Cardiac fibroblast (primary cell): ENCODE measurements at regions not wholly inside any gene's neighbourhood (a gene's known extent, or its start where the extent isn't known, plus 50 kb on each side); places are given as distances from the start of the nearest gene placed in this dataset.

Source experiments
- DNase-seq, 2 donors: peaks; one replicate each; pipeline versions ENCODE4 v3.0.0 to v3.0.0-alpha.2; 2010; ENCODE audit warnings: low read depth in 2 of 2
- H3K4me3 ChIP-seq, 2 donors: replicated peaks in 1 of 2; 1 replicate in 1 of 2; 2 replicates in 1 of 2; pipeline ENCODE4 v1.5.1; 2011; ENCODE audit warnings: low read depth in 2 of 2, low read length in 2 of 2, mild to moderate bottlenecking in 2 of 2, moderate library complexity in 1 of 2
- TF ChIP-seq, protein P1 (sequence below): IDR thresholded peaks from one replicate; pipeline ENCODE4 v1.5.1; 2011; ENCODE audit warnings: low read depth, mild to moderate bottlenecking, low read length, inconsistent platforms

- no peak overlapping the region for H3K4me3 ChIP-seq
- DNase-seq: peak in 1 of 2 donors; percentile 34
- TF ChIP-seq, protein P1, sequence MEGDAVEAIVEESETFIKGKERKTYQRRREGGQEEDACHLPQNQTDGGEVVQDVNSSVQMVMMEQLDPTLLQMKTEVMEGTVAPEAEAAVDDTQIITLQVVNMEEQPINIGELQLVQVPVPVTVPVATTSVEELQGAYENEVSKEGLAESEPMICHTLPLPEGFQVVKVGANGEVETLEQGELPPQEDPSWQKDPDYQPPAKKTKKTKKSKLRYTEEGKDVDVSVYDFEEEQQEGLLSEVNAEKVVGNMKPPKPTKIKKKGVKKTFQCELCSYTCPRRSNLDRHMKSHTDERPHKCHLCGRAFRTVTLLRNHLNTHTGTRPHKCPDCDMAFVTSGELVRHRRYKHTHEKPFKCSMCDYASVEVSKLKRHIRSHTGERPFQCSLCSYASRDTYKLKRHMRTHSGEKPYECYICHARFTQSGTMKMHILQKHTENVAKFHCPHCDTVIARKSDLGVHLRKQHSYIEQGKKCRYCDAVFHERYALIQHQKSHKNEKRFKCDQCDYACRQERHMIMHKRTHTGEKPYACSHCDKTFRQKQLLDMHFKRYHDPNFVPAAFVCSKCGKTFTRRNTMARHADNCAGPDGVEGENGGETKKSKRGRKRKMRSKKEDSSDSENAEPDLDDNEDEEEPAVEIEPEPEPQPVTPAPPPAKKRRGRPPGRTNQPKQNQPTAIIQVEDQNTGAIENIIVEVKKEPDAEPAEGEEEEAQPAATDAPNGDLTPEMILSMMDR: no peak
These were observed 82.6 kb upstream of the PREP start for GRCh38 chr6:105485456-105485855.

DNA sequence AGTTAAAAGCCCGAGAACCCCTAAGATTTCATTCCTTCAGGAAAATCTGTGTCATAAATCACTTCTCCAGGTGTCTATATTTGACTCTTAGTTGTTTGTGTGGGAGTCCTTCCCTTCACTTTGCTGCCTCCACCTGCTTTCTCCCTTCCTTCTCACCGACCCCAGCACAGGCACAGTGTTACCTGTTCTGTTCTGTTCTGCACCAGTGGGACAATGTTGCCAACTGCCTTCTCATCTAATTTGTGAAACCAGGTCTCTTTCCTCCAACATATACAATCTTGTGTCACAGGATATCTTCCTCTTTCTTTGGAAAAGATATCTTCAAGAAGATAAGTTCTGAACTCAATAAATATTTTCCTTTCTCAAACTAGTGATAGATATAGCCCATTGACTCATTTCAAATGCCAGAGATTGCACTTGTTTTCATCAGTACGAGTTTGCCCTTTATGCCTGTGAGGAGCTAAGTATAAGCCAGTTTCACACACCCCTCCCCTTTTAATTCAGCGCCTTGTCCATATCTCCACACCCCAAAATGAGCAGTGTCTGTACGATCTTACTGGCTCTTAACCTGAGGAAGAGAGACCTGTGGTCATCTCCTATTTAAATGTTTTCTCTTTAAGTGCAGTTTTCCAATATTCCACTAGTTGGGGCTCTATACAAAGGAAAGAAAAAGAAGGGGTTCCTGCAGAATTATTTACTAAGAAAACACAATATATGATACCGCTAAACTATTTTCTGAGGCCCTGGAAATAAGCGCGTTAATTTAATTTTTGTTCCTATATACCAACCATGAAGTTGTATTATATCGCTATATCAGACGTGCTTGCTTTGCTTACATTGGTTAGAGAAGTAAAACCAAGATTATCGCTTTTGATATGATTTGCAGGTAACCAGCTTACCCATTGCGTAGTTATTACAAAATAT lies 81.6 kb upstream of the PREP start:
- TF ChIP-seq, protein P1: peak; percentile 88
- peak; percentile 58 to 74 for DNase-seq
- no peak overlapping the region for H3K4me3 ChIP-seq

DNA sequence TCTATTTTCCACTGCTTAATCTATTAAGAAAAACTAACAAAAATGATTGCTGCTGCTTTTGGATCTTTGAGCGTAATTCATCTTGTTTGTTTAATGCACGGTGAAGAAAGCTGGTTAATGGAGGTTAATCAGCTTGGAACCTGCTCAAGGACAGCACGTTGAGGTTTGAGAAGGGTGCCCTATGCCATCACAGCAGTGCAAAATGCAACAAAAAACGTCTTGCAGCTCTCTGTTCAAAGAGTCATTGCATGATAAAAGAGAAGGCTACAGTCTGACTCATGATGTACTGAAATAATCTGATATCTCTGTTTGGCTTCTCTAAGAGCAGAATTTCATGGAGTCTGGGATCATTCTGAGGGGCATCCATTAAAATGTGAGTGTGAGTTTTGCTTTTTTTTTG lies 80.6 kb upstream of the PREP start:
- TF ChIP-seq, protein P1: no peak
- no peak overlapping the region for H3K4me3 ChIP-seq
- peak; percentile 29 to 57 for DNase-seq

DNA sequence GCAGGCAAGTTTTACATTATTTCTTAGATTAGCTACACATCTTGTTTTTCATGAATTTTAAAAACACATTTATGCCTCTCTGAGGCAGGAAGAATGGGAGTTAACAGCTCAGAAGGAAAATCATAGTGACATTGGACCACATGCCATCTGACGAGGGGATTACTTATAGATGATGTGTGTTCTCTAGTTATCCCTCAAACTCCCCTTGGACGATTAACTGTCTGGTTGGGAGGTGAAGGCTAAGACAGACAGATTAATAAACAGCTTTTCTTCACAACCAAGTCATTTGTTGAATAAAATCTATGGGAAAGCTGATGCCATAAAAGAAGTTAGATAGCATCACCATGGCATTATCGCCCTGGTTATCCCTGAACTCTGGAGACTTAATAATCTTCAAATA lies 80.0 kb upstream of the PREP start:
- no peak overlapping the region for H3K4me3 ChIP-seq
- TF ChIP-seq, protein P1: no peak
- no peak for DNase-seq

- peak; percentile 48 to 78 for DNase-seq
- TF ChIP-seq, protein P1: no peak
- no peak overlapping the region for H3K4me3 ChIP-seq
These were observed 79.5 kb upstream of the PREP start for GRCh38 chr6:105482227-105482844.

GRCh38 chr6:105476978-105477377 lies 74.1 kb upstream of the PREP start:
- TF ChIP-seq, protein P1: no peak
- no peak overlapping the region for H3K4me3 ChIP-seq
- DNase-seq: no peak
